WI38 (cell line): ENCODE measurements at regions not wholly inside any gene's neighbourhood (a gene's known extent, or its start where the extent isn't known, plus 50 kb on each side); places are given as distances from the start of the nearest gene placed in this dataset.

Experiments
- H3K4me3 ChIP-seq: 2 replicates; pipeline ENCODE4 v1.5.1; 2011; ENCODE audit warnings: low read depth, mild to moderate bottlenecking, control low read depth, low read length
- CTCF ChIP-seq: IDR thresholded peaks from 2 replicates; pipeline ENCODE4 v1.5.1; 2012; ENCODE audit warnings: low read depth, mild to moderate bottlenecking, control low read depth, low read length

GRCh38 chr9:1201262-1201661 is 151.1 kb downstream of the DMRT2 start:
- no peak for TF ChIP-seq CTCF
- H3K4me3 ChIP-seq: no peak overlapping the region

GRCh38 chr9:1201901-1202300 is 151.7 kb downstream of the DMRT2 start:
- H3K4me3 ChIP-seq: no peak overlapping the region
- no peak for TF ChIP-seq CTCF

GRCh38 chr9:1202512-1203280 is 152.5 kb downstream of the DMRT2 start:
- no peak for TF ChIP-seq CTCF
- no peak overlapping the region for H3K4me3 ChIP-seq

GRCh38 chr9:1207686-1208085 is 157.5 kb downstream of the DMRT2 start:
- no peak overlapping the region for H3K4me3 ChIP-seq
- no peak for TF ChIP-seq CTCF

GRCh38 chr9:1208157-1208556 is 158.0 kb downstream of the DMRT2 start:
- H3K4me3 ChIP-seq: no peak overlapping the region
- TF ChIP-seq CTCF: no peak

GRCh38 chr9:1210954-1211353 is 160.8 kb downstream of the DMRT2 start:
- H3K4me3 ChIP-seq: no peak overlapping the region
- no peak for TF ChIP-seq CTCF

GRCh38 chr9:1216532-1216931 is 166.4 kb downstream of the DMRT2 start:
- TF ChIP-seq CTCF: no peak
- no peak overlapping the region for H3K4me3 ChIP-seq
